Loucy (cell line): ENCODE measurements at regions not wholly inside any gene's neighbourhood (a gene's known extent, or its start where the extent isn't known, plus 50 kb on each side); places are given as distances from the start of the nearest gene placed in this dataset.

Source experiments
- CTCF ChIP-seq: fragments of 200-600 bp; sonication (generic); conservative IDR thresholded peaks from 2 replicates; pipeline ENCODE4 v1.5.1; 2014; ENCODE audit warnings: mild to moderate bottlenecking, antibody characterized with exemption, low read length
- EZH2phosphoT487 ChIP-seq: fragments of 200-600 bp; IDR thresholded peaks from 2 replicates; pipeline ENCODE4 v1.6.1; 2018; ENCODE audit warnings: antibody characterized with exemption, mild to moderate bottlenecking, moderate library complexity, borderline replicate concordance

- no peak for TF ChIP-seq CTCF
- no peak for TF ChIP-seq EZH2phosphoT487
Observed at GRCh38 chr14:42633504-42634095, 1026.9 kb downstream of the LRFN5 start.
